SHP77 treated with DMSO at 0.1 percent for 48 hours (cell line): ENCODE measurements at regions not wholly inside any gene's neighbourhood (a gene's known extent, or its start where the extent isn't known, plus 50 kb on each side); places are given as distances from the start of the nearest gene placed in this dataset.

ENCODE experiments used
- DNase-seq: peaks from one replicate; lab custom pipeline; 2025; lab: John Stamatoyannopoulos, UW

DNA sequence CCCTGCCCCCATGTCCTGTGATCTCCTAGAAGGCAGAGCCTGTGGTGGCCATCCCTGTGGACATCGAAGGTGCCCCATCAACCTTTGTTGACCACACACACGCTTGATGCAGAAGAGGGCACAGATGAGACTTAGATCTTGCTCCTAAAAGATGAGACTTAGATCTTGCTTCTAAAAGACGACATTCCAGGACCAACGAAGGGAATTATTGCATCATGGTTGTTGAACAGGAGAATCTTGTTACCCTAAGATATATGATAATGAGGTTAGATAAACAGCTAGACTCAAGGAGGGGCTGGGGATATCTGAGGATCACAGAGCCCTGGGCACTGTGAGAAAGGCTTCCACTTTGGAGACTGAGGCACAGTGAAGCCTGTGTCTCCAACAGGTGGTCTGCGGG, 91.1 kb upstream of the WSCD2 start:
- no peak for DNase-seq

DNA sequence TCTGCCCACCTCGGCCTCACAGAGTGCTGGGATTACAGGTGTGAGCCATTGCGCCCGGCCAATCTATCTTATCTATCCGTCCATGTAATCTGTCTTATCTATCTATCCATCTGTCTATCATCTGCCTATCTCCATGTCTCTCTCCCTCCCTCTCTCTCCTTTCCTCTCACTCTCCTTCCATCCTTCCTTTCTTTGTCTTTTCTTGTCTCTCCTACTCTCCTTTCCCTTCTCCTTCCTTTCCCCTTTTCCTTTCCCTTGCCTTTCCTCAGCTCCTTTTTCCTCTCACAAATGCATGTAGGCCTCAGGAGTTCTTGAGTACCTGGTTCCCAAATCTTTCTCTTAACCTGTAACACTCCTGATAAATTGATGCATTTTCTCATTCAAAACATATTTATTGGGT, 89.3 kb upstream of the WSCD2 start:
- DNase-seq = no peak

DNA sequence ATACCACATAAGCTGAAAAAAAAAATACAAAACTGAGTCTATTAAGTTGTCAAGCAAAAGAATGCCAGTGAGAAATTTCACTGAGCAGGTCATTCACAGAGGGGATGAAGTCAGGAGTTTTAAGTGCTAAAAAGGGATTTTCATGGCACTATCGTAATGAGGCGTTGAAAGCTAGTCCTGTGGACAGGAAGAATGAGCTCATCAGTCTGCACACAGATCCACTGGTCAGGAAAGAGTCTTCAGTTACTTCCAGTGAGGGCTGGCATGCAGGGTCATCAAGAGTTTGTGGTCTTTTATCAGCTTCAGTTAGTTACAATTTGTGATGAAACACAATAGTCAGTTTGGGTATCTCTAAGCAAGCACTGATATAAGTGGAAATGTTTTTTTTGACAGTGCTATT, 88.1 kb upstream of the WSCD2 start:
- DNase-seq = no peak

DNA sequence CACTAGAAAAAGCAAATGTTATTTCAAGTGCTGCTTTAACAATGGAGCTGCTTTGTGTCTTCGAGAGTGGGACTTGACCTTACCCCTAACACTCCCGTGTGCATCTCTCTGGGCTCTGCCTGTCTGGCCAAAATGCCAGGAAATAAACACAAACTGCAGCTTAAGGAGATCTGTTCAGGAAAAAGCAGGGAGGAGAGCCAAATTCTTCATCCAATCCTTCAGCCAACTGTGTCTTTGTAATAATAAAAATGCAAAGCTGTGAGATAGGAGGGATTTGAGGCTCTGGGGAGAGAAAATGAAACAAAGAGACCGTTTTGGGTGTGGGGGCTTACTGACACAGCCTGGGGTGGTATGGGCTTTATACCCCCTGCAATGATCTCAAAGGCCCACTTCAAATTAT, 85.8 kb upstream of the WSCD2 start:
- DNase-seq = no peak

DNA sequence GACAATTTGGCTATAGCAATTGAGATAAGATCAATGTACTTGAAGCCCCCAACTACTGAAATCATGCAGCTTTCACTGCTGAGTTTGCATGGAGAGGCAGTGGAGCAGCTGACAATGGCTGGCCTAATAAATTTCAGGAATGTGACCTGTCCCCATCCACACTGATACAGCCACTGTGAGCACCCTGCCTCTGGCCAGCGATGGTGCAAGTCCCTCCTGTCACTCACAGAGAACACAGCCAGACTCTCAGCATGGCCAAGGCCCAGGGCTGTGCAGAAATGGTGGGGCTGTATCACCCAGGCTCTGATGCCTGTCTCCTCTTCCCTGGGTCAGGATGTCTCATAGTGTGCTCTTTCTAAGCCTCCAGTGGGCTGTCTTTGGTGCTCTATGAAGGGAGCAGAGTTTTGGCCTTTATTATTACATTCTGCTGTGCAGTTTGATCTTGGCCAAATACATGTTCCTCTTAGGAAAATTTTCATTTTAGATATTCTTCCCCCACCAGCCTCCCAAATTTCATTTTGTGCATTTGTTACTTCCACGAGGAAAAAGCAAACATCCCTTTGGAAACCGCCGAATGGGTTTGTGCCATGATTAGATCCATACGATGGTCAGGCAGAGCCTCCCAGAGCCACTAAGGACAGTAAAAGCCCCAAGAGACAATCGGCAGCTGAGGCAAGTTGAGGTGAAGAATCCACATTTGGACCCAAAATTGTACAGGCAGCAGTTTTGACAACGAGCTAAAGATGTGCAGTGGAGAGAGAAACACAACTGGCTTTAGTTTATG, 85.1 kb upstream of the WSCD2 start:
- DNase-seq = no peak

DNA sequence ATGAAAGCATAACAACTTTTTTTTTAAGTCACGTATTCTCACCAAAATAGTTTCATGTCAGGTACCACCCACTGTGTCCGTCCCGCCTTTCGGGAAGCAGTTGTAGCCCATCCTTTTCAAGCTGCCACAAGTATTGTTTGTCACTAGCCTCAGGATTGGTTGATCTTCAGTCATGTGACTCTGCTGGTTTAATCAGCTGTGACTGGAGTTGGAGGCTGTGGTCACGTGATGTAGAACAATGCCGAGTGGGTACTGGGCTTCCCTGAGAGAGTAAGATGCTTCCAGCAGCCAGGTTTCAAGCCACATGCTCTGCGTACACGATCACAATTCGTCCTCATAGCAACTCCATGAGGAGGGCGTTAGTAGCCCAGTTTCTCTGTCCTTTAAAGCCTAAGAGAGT, 83.0 kb upstream of the WSCD2 start:
- no peak for DNase-seq

DNA sequence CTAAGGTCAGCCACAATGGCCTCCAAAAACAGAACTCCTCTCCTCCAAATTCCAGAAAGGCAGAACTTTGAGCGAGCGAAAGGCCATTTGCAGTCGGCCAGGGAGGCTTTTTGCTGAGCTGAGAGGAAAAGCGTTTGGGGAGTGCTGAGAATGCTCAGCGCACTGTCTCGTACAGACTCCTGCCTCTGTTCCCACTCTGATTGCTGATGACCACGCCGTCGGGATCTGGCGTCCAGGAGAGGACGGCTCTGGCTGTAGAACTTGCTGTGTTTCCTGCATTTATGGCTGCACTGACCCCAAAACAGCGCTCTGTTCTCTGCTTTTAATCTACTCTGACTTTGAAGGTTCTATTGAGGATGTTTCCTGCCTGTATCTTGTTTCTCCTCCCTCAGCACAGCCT, 82.4 kb upstream of the WSCD2 start:
- no peak for DNase-seq

DNA sequence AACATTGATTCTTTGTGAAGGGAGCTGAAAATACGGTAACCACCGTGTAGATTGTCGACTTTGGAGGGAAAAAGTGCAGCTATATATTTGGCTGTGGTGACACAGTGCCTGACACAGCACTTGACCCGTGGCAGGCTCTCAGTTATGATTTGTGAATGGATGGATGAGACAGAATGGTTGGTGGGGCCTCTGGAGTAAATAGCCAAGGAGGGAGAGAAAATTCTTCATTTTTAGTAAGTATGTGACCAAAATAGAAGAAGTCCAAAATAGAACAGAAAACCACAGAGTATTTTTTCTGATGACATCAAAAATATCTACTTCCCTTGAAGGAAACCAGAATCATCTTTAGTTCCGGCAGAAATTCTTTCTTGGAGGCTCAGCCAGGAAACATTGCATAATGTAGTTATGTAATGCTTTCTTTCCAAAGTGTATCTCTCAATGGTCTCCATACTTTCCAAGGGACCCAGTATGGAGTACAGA, 82.0 kb upstream of the WSCD2 start:
- no peak for DNase-seq

DNA sequence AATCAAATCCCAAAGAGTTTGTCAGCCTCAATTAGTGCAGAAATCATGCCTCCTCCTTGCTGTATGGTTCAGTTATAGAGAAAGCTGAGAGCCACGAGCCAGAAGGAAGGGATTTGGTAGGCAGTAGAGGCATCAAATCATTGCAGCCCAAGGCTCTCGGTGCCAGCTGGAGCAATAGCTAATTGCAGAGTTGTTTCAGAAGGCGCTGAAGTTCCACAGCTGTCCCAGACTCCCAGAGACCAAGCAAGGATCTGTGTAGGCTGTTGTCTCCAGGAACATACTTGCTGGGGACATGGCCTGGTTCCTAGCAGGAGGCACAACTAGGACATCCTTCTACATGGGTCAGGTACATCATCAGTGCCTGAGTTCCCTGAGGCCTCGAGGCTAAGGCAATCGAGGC, 80.4 kb upstream of the WSCD2 start:
- no peak for DNase-seq

DNA sequence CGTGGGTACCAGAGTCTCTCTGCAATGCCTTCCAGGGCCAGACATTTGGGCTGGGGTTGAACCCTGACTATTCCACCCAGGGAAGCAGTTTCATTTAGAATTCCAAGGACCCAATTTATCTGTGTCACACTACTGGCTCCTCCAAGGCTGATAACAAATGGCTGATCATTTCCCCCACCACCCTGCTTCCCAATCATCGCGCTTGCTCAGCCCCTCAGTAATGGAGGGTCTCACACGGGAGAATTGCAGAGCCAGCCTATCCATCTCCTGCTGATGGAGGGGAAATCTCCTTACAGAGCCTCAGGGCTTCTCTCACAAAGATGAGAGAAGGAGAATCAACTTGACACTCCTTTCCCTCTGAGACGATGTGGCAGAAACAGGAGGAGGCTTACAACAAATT, 78.4 kb upstream of the WSCD2 start:
- DNase-seq = no peak

DNA sequence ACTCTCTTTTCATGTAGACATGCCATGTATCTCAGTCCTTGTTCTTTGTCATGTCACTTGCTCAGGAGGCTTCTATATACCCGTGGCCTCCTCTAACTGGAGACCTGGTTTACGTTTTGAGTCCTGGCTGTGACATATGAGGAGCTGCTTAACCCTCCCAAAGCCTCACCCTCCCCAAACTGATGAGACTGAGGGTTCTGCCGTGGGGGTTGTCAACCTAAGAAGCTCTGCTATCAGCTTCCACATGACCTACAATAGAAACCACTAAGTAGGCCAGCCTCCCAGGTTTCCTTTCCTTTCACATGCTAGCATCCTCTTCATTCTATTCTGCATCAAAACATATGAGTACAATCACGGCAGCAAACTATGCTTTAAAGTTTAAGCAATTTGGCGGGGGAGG, 76.8 kb upstream of the WSCD2 start:
- no peak for DNase-seq

DNA sequence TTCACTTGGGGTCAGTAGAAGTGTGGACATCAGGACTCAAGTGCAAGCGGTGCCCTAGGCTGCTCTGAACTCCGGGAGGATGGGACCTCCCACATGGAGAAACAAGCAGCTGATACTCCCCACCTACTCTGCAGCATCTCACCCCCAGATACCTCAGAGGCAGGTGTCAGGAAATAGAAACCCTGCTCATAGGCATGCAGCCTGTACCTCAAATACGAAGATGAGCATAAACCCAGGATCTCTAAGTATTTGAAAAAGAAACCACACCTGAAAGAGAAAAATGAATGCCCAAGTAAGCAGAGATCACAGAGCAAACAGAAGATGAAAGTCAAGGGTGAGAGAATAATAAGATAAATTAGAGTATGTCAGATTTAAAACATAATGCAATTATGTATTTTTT, 75.6 kb upstream of the WSCD2 start:
- no peak for DNase-seq

DNA sequence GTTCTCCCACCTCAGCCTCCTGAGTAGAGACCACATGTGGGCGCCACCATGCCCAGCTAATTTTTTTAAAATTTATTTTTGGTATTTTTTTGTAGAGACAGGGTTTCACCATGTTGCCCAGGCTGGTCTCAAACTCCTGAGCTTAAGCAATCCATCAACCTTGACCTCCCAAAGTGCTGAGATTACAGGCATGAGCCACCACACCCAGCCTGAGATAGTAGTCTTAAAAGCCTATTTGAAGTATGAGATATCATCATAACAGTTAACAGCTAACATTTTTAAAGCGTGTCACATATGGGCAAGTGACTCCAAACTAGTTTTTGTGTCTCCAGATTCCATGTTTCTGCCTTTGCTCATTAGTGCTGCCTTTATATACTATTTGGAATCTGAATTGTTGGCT, 74.6 kb upstream of the WSCD2 start:
- no peak for DNase-seq

DNA sequence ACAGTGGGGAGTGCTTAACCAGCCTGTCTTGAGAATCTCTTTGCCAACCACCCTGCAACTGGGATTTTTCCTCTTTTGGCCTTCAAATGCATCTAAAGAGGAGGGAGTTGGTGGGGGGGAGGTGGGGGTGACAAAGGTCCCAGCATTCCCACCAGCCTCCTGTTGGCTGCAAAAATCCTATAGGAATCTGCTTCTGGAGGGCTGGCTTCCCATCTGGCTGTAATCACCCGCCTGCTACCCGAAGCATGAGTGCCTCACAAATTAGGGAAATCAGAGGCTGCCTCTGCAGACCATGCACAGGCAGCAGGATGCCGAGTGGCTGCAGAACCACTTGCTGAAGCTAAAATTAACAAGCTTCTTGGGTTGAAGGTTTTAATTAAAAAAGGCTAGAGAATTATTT, 73.9 kb upstream of the WSCD2 start:
- DNase-seq = no peak

DNA sequence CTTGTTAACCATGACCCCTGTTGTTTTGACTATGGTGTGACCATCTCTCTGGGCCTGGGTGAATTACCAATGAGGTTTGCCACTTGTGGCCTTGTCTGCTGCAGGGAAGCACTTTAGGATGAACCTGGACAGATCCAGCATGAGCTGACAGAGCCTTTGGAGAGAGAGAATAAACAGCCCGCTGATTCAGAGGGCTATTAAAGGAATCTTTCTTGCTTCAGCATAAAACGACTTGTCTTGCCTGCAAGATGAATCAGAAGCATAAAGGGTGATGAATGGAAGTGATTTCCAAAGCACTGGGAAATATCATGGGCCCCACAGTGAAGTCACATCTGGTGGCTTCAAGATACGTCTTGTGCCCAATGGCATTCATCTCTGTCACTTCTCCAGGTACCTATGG, 69.0 kb upstream of the WSCD2 start:
- no peak for DNase-seq

DNA sequence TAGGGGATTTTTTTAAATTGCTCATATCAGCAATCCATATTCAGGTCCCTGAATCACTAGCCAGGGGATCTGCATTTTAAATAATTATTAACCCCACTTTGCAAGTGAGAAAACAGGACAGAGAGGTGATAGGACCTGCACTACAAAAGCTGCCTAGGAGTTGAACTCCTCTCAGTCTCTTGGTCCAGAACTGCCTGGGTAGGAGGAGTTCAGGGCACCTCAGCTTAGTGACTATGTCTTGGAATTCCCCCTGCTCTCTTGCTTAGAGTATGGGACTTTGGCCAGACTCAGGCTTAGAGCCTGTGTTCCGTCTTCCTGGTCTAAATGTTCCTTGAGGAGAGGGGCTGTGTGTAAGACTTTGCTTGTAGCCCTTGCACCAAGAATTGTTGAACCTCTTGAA, 68.2 kb upstream of the WSCD2 start:
- no peak for DNase-seq

DNA sequence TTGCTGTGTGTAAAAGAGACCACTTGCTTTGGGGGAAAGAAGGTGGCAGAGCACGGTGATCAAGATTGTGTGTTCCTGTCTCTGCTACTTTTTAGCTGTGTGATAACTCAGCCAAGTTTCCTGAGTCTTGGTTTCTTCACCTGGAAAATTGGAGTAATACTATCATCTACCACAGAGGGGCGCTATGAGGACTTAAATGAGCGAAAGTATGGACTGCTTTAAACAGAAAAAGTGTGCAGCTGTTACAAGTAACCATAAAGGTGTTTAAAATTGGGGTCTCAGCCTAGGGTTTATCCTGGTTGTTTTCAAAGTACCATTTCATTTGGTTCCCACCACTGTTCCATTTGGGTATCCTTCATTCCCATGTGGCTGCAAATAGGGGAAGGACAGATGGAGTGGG, 65.9 kb upstream of the WSCD2 start:
- DNase-seq = no peak

DNA sequence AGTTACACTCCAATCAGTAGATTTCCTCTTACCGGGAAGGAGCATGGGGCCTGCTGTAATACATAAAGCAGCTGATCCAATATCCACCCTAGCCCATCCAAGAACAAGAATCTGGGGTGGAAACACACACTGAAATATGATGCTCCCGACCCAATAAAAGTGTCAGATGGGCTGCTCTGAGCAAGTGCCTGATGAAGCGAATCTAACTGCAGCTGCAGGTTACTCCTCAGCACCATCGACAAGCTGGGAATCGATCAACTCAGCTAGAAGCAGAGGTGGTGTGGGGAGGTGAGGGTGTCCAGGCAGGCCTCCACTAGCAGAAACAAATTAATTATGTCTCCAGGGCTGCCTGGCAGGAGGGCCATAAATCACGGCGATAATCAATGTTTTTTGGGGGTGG, 64.0 kb upstream of the WSCD2 start:
- no peak for DNase-seq

DNA sequence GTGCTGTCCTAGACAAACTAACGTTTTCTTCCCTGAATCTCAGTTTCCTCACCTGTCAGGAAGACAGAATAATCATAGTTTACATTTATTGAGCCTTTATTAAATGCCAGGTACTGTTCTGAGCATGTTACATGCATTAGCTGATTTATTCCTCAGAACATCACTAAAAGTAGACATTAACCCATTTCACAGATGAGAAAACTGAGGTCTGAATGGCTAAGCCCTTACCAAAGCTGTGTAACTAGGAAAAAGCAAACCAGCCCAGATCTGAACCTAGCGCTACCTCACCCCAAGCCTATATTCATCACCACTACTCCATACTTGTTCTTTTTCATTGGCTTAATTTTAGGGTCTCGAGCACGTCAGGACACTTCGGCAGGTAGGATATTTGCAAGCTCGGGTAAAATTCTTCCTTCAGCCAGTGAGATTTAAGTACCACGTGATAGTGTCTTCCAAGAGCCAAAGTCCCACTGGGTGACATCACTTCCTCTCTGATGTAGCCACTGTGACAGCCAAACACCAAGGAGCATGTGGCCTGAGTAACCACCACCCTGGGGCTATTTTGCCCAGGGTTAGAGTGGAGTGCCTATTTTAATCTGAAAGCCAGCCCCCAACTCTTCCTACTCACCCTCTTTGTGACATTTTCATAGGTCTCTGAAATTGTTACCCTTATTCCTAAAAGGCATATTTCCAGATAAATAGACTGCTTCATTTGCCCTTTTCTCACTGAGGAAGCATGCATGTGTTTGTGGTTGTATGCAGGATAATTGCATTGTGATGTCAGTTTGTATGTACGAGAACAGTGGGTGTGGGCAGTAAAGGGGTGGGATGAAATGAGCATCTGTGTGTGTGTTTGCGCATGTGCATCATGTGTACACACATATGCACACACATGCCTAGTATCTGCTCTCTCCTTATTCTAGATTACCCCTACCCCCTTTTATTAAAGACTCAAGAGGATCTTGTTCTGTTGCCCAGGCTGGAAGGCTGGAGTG, 62.2 kb upstream of the WSCD2 start:
- DNase-seq = no peak

DNA sequence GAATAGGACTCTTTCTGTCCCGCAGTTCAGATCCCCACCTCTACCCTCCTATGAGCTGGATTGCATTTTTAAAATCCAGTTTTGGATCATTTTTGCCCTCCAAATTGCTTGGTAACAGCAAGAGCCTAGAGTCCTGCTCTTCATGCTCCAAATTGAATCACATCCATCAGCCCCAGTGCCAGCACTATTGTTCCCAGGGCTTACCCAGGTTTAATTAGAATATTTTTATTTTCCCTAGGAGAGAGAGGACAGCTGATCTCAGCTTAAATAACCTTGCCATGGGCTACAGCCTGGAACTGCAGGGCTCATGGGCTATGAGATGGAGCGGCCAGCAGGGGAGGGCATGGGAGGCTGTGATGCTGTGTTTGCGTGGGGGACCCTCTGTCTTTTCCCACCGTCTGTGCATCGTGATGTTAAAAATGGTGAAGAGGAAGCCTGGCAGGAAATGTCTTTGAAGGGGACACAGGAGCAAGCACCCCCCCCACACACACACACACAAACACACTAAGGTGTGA, 59.4 kb upstream of the WSCD2 start:
- no peak for DNase-seq

DNA sequence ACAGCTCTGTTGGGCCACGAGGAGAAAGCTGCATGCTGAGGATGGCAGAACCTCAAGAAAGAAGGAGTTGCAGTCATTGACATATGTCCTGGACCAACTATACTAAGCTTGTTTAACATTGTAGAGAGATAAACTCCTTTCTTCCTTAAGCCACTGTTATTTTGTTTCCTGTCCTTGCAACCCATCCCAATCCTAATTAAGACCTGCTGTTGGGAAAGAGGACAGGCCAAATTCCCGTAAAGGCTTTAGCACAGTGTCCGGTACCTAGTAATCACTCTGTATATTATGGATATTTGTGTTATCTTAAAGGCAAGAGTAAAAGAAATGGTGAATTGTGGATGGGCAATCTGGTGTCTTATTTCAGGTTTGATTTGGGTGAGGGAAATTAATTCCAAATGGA, 53.5 kb upstream of the WSCD2 start:
- DNase-seq = no peak

DNA sequence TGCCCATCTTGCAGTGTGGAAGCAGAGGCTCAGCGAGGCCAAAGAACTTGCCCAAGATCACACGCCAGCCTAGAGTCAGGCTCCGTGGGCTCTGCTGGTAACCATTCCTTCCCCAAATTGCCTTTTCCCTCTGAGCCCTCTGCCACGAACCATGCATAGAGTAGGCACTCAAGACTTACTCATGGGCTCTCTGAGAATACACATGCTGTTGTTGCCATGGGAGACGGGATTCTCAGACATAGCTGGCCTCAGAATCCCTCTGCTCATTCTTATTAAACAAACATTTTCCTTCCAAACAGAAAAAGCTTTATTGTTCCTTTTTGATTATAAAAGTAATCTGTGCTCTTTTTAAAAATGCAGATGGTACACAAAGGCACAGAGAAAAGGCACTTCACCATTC, 52.5 kb upstream of the WSCD2 start:
- DNase-seq = no peak

DNA sequence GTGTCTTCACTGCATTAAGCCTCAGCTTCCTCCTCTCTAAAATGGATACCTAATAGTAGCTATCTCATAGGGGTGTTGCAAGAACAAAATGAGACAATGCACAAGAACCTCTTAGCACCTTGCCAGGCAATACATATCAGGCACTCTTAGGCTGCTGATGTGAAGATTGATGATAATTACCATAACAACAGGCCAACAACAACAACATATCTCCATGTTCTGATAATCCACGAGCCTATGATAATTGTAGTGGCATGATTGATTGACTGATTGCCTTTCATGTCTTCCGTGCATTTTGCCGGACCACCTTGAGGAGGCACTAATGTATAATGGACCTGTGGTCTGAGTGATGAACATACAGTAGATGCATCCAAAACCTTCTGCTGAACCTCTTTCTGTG, 50.7 kb upstream of the WSCD2 start:
- no peak for DNase-seq
